H1 (cell line): ENCODE measurements at regions not wholly inside any gene's neighbourhood (a gene's known extent, or its start where the extent isn't known, plus 50 kb on each side); places are given as distances from the start of the nearest gene placed in this dataset.

Experiments used
- CTCF ChIA-PET: fragments of 300-600 bp; sonication (Branson Sonifier 250); formaldehyde crosslinking; loops from one replicate; lab custom pipeline; 2021; ENCODE audit not compliant: partially characterized antibody; lab: Charles Lee
- POLR2A ChIA-PET: fragments of 300-600 bp; sonication (Branson Sonifier 250); formaldehyde crosslinking; loops from one replicate; lab custom pipeline; 2021; ENCODE audit warnings: inconsistent platforms; ENCODE audit not compliant: partially characterized antibody; lab: Charles Lee
- DNase-seq, 2 experiments: peaks; one replicate each; pipeline versions ENCODE4 v3.0.0 to v3.0.0-alpha.2; 2010 to 2022; ENCODE audit warnings: low spot score in 2 of 2, low read depth in 1 of 2, mixed read lengths in 1 of 2
- FAIRE-seq: peaks from 2 replicates; lab custom pipeline; 2011; peaks lifted over from hg19 to GRCh38; lab: Jason Lieb, UNC
- H2AFZ ChIP-seq: 2 replicates; pipeline ENCODE4 v1.8.1; 2012; ENCODE audit warnings: low read length, inconsistent platforms
- H2AK5ac ChIP-seq: 2 replicates; pipeline ENCODE4 v1.6.1; 2013; ENCODE audit warnings: low read depth, low read length
- H2BK120ac ChIP-seq: replicated peaks from 2 replicates; pipeline ENCODE3; 2013; ENCODE audit warnings: low read depth, low read length, inconsistent platforms
- H2BK12ac ChIP-seq: 2 replicates; pipeline ENCODE4 v1.6.1; 2013; ENCODE audit warnings: low read depth, low read length
- H2BK15ac ChIP-seq: 2 replicates; pipeline ENCODE4 v1.6.1; 2013; ENCODE audit warnings: low read length
- H2BK20ac ChIP-seq: 2 replicates; pipeline ENCODE4 v1.6.1; 2013; ENCODE audit warnings: low read length
- H2BK5ac ChIP-seq: 2 replicates; pipeline ENCODE4 v1.6.1; 2013; ENCODE audit warnings: low read depth, low read length
- H3K14ac ChIP-seq: 2 replicates; pipeline ENCODE4 v1.6.1; 2013; ENCODE audit warnings: inconsistent platforms; ENCODE audit not compliant: insufficient read length
- H3K18ac ChIP-seq: 2 replicates; pipeline ENCODE4 v1.6.1; 2013; ENCODE audit warnings: low read length; ENCODE audit errors: extremely low read depth
- H3K23ac ChIP-seq: 2 replicates; pipeline ENCODE4 v1.6.1; 2013; ENCODE audit warnings: inconsistent platforms; ENCODE audit not compliant: insufficient read length
- H3K23me2 ChIP-seq: 2 replicates; pipeline ENCODE4 v1.6.1; 2013; ENCODE audit warnings: low read depth, low read length
- H3K27ac ChIP-seq: 2 replicates; pipeline ENCODE4 v1.6.1; 2011; ENCODE audit warnings: low read depth, low read length, inconsistent platforms
- H3K27me3 ChIP-seq, 4 experiments: replicated peaks in 1 of 4; 1 replicate in 1 of 4; 2 replicates in 3 of 4; pipeline versions ENCODE4 v1.6.1 to v1.8.1; 2011 to 2013; ENCODE audit warnings: low read length in 3 of 4, mild to moderate bottlenecking in 3 of 4, inconsistent platforms in 2 of 4, mixed read lengths in 2 of 4, moderate library complexity in 1 of 4; ENCODE audit not compliant: control insufficient read depth in 3 of 4, insufficient read depth in 3 of 4; ENCODE audit errors: extremely low read depth in 1 of 4
- H3K36me3 ChIP-seq, 4 experiments: 2 replicates each; pipeline versions ENCODE4 v1.6.1 to v1.8.1; 2011 to 2013; ENCODE audit warnings: mild to moderate bottlenecking in 4 of 4, low read length in 3 of 4, moderate library complexity in 2 of 4, control low read depth in 1 of 4, inconsistent platforms in 1 of 4; ENCODE audit not compliant: insufficient read depth in 4 of 4, control insufficient read depth in 2 of 4
- H3K4ac ChIP-seq: replicated peaks from 2 replicates; pipeline ENCODE3; 2013; ENCODE audit warnings: low read length, low read depth, mixed read lengths, inconsistent platforms; ENCODE audit not compliant: insufficient read length
- H3K4me1 ChIP-seq, 4 experiments: replicated peaks in 1 of 4; 1 replicate in 1 of 4; 2 replicates in 3 of 4; pipeline versions ENCODE4 v1.6.1 to v1.8.1; 2011 to 2013; ENCODE audit warnings: low read length in 3 of 4, inconsistent platforms in 2 of 4, mixed read lengths in 1 of 4; ENCODE audit not compliant: insufficient read depth in 4 of 4, control insufficient read depth in 3 of 4
- H3K4me2 ChIP-seq, 2 experiments: 2 replicates each; pipeline versions ENCODE4 v1.6.1 to v1.8.1; 2011 to 2013; ENCODE audit warnings: low read depth in 2 of 2, low read length in 2 of 2, control low read depth in 1 of 2, inconsistent platforms in 1 of 2, mild to moderate bottlenecking in 1 of 2; ENCODE audit not compliant: insufficient read depth in 1 of 2
- H3K4me3 ChIP-seq, 4 experiments: fragments of 200-600, 300-600 bp in 1 of 4; sonication (generic), shearing (Covaris generic), sonication (Bioruptor Twin) in 1 of 4; 2 replicates each; pipeline versions ENCODE4 v1.5.1 to v1.8.1; 2011 to 2016; ENCODE audit warnings: low read length in 4 of 4, low read depth in 3 of 4, control low read depth in 2 of 4, inconsistent platforms in 2 of 4, mild to moderate bottlenecking in 2 of 4, mixed read lengths in 1 of 4, moderate library complexity in 1 of 4; ENCODE audit not compliant: insufficient read depth in 2 of 4; ENCODE audit errors: extremely low read depth in 1 of 4
- H3K56ac ChIP-seq: replicated peaks from 2 replicates; pipeline ENCODE3; 2013; ENCODE audit warnings: low read depth, mild to moderate bottlenecking, mixed read lengths, low read length, inconsistent platforms; ENCODE audit not compliant: insufficient read length
- H3K79me1 ChIP-seq: 2 replicates; pipeline ENCODE4 v1.6.1; 2013; ENCODE audit warnings: low read depth, low read length, control low read depth
- H3K79me2 ChIP-seq, 2 experiments: 2 replicates each; pipeline versions ENCODE4 v1.6.1 to v1.8.1; 2012 to 2013; ENCODE audit warnings: low read length in 2 of 2, mild to moderate bottlenecking in 2 of 2, inconsistent platforms in 1 of 2; ENCODE audit not compliant: insufficient read depth in 2 of 2, control insufficient read depth in 1 of 2
- H3K9ac ChIP-seq, 4 experiments: replicated peaks in 1 of 4; 1 replicate in 1 of 4; 2 replicates in 3 of 4; pipeline versions ENCODE4 v1.6.1 to v1.8.1; 2011 to 2013; ENCODE audit warnings: low read depth in 3 of 4, low read length in 3 of 4, control low read depth in 2 of 4, mild to moderate bottlenecking in 2 of 4, moderate library complexity in 2 of 4, inconsistent platforms in 1 of 4; ENCODE audit errors: extremely low read depth in 1 of 4
- H3K9me3 ChIP-seq, 2 experiments: 2 replicates each; pipeline versions ENCODE4 v1.6.1 to v1.8.1; 2012 to 2013; ENCODE audit warnings: mild to moderate bottlenecking in 2 of 2, moderate library complexity in 2 of 2, control low read depth in 1 of 2, inconsistent platforms in 1 of 2, low read depth in 1 of 2, low read length in 1 of 2, mixed read lengths in 1 of 2; ENCODE audit not compliant: insufficient read depth in 2 of 2
- H4K20me1 ChIP-seq, 2 experiments: replicated peaks in 1 of 2; 2 replicates each; pipeline versions ENCODE3 to v1.8.1; 2011 to 2013; ENCODE audit warnings: inconsistent platforms in 2 of 2, low read length in 2 of 2, mild to moderate bottlenecking in 1 of 2; ENCODE audit not compliant: insufficient read depth in 2 of 2, control insufficient read depth in 1 of 2
- H4K5ac ChIP-seq: 2 replicates; pipeline ENCODE4 v1.6.1; 2013; ENCODE audit warnings: low read length, low read depth, mixed read lengths, inconsistent platforms; ENCODE audit not compliant: insufficient read length
- H4K8ac ChIP-seq: 2 replicates; pipeline ENCODE4 v1.8.0; 2013; ENCODE audit warnings: mild to moderate bottlenecking, moderate library complexity, low read length, inconsistent platforms; ENCODE audit not compliant: insufficient read depth; ENCODE audit errors: extremely low read depth
- H4K91ac ChIP-seq: replicated peaks from 2 replicates; pipeline ENCODE3; 2013; ENCODE audit warnings: low read length, mixed read lengths, inconsistent platforms; ENCODE audit not compliant: insufficient read length
- CHD2 ChIP-seq: IDR thresholded peaks from 2 replicates; pipeline ENCODE4 v1.6.1; 2012; ENCODE audit warnings: low read length, improper control_type of control experiment
- GTF2F1 ChIP-seq: IDR thresholded peaks from 2 replicates; pipeline ENCODE4 v1.6.1; 2012; ENCODE audit warnings: low read depth, low read length, improper control_type of control experiment, borderline replicate concordance
- MAFK ChIP-seq: IDR thresholded peaks from 2 replicates; pipeline ENCODE4 v1.6.1; 2012; ENCODE audit warnings: low read depth, mild to moderate bottlenecking, improper control_type of control experiment, low read length
- PHF8 ChIP-seq: fragments of 200-600 bp; sonication (generic); conservative IDR thresholded peaks from 2 replicates; pipeline ENCODE4 v1.7.1; 2012; ENCODE audit warnings: low read depth, mild to moderate bottlenecking, inconsistent platforms, low read length, moderate library complexity
- SP4 ChIP-seq: IDR thresholded peaks from 2 replicates; pipeline ENCODE4 v1.6.1; 2012; ENCODE audit warnings: low read length, inconsistent platforms
- SUZ12 ChIP-seq: fragments of 200-600 bp; sonication (generic); IDR thresholded peaks from 2 replicates; pipeline ENCODE4 v1.6.1; 2012; ENCODE audit warnings: mild to moderate bottlenecking, inconsistent platforms, low read length, moderate library complexity, mixed read lengths
- whole genome bisulfite sequencing, 2 experiments: shearing (Covaris generic) in 1 of 2; methylation state at CpG; one replicate each; pipeline versions ENCODE4 v1.1.6 to v1.1.7; 2013 to 2015; ENCODE audit warnings: low lambda C conversion rate in 2 of 2, mixed read lengths in 2 of 2, inconsistent platforms in 1 of 2, low coverage in 1 of 2, missing lambda C conversion rate in 1 of 2; ENCODE audit not compliant: insufficient replicate concordance in 2 of 2, insufficient coverage in 1 of 2, insufficient read length in 1 of 2; ENCODE audit errors: extremely low coverage in 1 of 2, missing lambda C conversion rate in 1 of 2; 5-methylcytosine and 5-hydroxymethylcytosine counted together

- no peak overlapping the region for H4K91ac ChIP-seq
- FAIRE-seq (no peak), DNase-seq (no peak)
- no peak overlapping the region for H3K14ac ChIP-seq
- no peak overlapping the region for H3K4me2 ChIP-seq
- H3K4me3 ChIP-seq, result no peak overlapping the region
- no peak for TF ChIP-seq GTF2F1
- no peak for TF ChIP-seq MAFK
- TF ChIP-seq SUZ12, result no peak
- no peak for TF ChIP-seq SP4
- TF ChIP-seq PHF8, result no peak
- no peak for TF ChIP-seq CHD2
- no peak overlapping the region for H3K27ac ChIP-seq
- no peaks in the 10 kb centered on the region for H3K79me1 ChIP-seq
- H3K79me2 ChIP-seq, result no peaks in the 10 kb centered on the region
- H3K27me3 ChIP-seq, result no peaks in the 10 kb centered on the region; a peak in 1 of 7 replicates
- no peak overlapping the region for H2BK15ac ChIP-seq
- no peak overlapping the region for H3K4ac ChIP-seq
- H3K56ac ChIP-seq, result no peak overlapping the region
- H3K18ac ChIP-seq, result no peak overlapping the region
- ChIA-PET CTCF (interaction anchor here (1.0 to 8.9 kb wide), 4 partner anchors 10 to 27 kb away, joined by 3 to 97 read pairs (median 44); no protein-coding TSS in a partner anchor), POLR2A (no interaction called here)
- no peak overlapping the region for H2BK5ac ChIP-seq
- H3K9me3 ChIP-seq, result no peaks in the 10 kb centered on the region
- no peak overlapping the region for H2AK5ac ChIP-seq
- no peak overlapping the region for H2BK20ac ChIP-seq
- no peaks in the 10 kb centered on the region for H3K36me3 ChIP-seq
- H3K23me2 ChIP-seq, result peaks cover 10% of the 10 kb centered on the region; the same call in 1 of the 2 replicates
- H4K8ac ChIP-seq, result no peak overlapping the region
- H2BK12ac ChIP-seq, result no peak overlapping the region
- no peak overlapping the region for H3K9ac ChIP-seq
- peaks cover 0 to 5% of the 10 kb centered on the region in 2 experiments for H4K20me1 ChIP-seq
- peaks cover 0 to 4% (median 0%) of the 10 kb centered on the region in 4 experiments; a peak in 1 of 7 replicates for H3K4me1 ChIP-seq
- H3K23ac ChIP-seq, result no peak overlapping the region
- H4K5ac ChIP-seq, result no peak overlapping the region
- H2AFZ ChIP-seq, result no peak overlapping the region
- no peak overlapping the region for H2BK120ac ChIP-seq
- 92% methylated on average over 2 of the region's 3 CpGs; no CpG with 5 or more reads in 1 of the 2 experiments for WGBS, 2 experiments
Measured at GRCh38 chr13:111431206-111431605, 110.8 kb downstream of the TEX29 start.
